ENCODE measurements at regions not wholly inside any gene's neighbourhood (a gene's known extent, or its start where the extent isn't known, plus 50 kb on each side); places are given as distances from the start of the nearest gene placed in this dataset.

DNA sequence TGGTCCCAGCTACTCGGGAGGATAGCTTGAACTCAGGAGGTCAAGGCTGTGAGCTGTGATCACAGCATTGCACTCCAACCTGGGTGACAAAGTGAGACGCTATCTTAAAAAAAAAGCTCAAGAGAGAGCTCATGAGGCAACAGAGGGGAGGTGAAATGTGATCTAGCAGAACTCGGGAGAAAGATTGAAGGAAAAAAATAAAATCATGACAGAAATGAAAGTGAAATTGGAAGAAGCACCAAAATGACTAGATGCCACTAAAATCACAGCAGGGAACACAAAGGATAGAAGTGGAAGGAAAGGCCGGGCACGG, 109.4 kb upstream of the BNIP2 start:
- peak; percentile 30 for DNase-seq
- H3K4me3 ChIP-seq (ENCODE audit: low read length): no peak overlapping the region
- peak overlapping the region; percentile 41; the same call in 1 of the 2 replicates for H2AFZ ChIP-seq (ENCODE audit: low read length)
- no peaks in the 10 kb centered on the region for H3K9me2 ChIP-seq (replicated peaks; ENCODE audit: insufficient read depth, low read length)
- H3K27me3 ChIP-seq (replicated peaks; ENCODE audit: insufficient read depth, low read length): no peaks in the 10 kb centered on the region
- no peaks in the 10 kb centered on the region for H3K4me1 ChIP-seq (ENCODE audit: low read length)
- H3K9ac ChIP-seq (ENCODE audit: low read length): no peak overlapping the region
- TF ChIP-seq EZH2phosphoT487 (IDR thresholded peaks at IDR 0.05; ENCODE audit: low read length): no peak
- TF ChIP-seq CTCF (IDR thresholded peaks at IDR 0.05; ENCODE audit: low read length): no peak
- TF ChIP-seq EZH2 (optimal IDR thresholded peaks at IDR 0.05; ENCODE audit: low read depth, low read length): no peak
- no peak overlapping the region for H3K27ac ChIP-seq (ENCODE audit: low read length)
- no peaks in the 10 kb centered on the region for H3K9me3 ChIP-seq (replicated peaks; ENCODE audit: insufficient read depth, low read length)
- no peaks in the 10 kb centered on the region for H3K79me2 ChIP-seq (ENCODE audit: low read length)
- H3K4me2 ChIP-seq (ENCODE audit: low read depth, low read length): peak overlapping the region; percentile 42; the same call in 1 of the 2 replicates
- H3F3A ChIP-seq (ENCODE audit: insufficient read depth, low read length): no peaks in the 10 kb centered on the region
- H4K20me1 ChIP-seq (ENCODE audit: insufficient read depth, low read length): no peaks in the 10 kb centered on the region
- H3K36me3 ChIP-seq (replicated peaks; ENCODE audit: insufficient read depth, low read length): no peaks in the 10 kb centered on the region

- Histone ChIP-seq H2AFZ (ENCODE audit: low read length) (peak overlapping the region; percentile 41; the same call in 1 of the 2 replicates), H3K36me3 (replicated peaks; ENCODE audit: insufficient read depth, low read length) (no peaks in the 10 kb centered on the region), H4K20me1 (ENCODE audit: insufficient read depth, low read length) (no peaks in the 10 kb centered on the region), H3K9me2 (replicated peaks; ENCODE audit: insufficient read depth, low read length) (no peaks in the 10 kb centered on the region), H3F3A (ENCODE audit: insufficient read depth, low read length) (no peaks in the 10 kb centered on the region), H3K9ac (ENCODE audit: low read length) (no peak overlapping the region), H3K4me1 (ENCODE audit: low read length) (no peaks in the 10 kb centered on the region), H3K4me2 (ENCODE audit: low read depth, low read length) (peak overlapping the region; percentile 42; the same call in 1 of the 2 replicates), H3K4me3 (ENCODE audit: low read length) (no peak overlapping the region), H3K9me3 (replicated peaks; ENCODE audit: insufficient read depth, low read length) (no peaks in the 10 kb centered on the region), H3K79me2 (ENCODE audit: low read length) (no peaks in the 10 kb centered on the region), H3K27ac (ENCODE audit: low read length) (no peak overlapping the region), H3K27me3 (replicated peaks; ENCODE audit: insufficient read depth, low read length) (no peaks in the 10 kb centered on the region)
- TF ChIP-seq EZH2 (optimal IDR thresholded peaks at IDR 0.05; ENCODE audit: low read depth, low read length) (no peak), EZH2phosphoT487 (IDR thresholded peaks at IDR 0.05; ENCODE audit: low read length) (no peak), CTCF (IDR thresholded peaks at IDR 0.05; ENCODE audit: low read length) (no peak)
- DNase-seq: no peak
Observed at GRCh38 chr15:59797756-59798604, 108.9 kb upstream of the BNIP2 start.

- no peak overlapping the region for H3K4me2 ChIP-seq (ENCODE audit: low read depth, low read length)
- H3K36me3 ChIP-seq (replicated peaks; ENCODE audit: insufficient read depth, low read length): no peaks in the 10 kb centered on the region
- no peaks in the 10 kb centered on the region for H3K9me3 ChIP-seq (replicated peaks; ENCODE audit: insufficient read depth, low read length)
- DNase-seq: no peak
- H3K27me3 ChIP-seq (replicated peaks; ENCODE audit: insufficient read depth, low read length): no peaks in the 10 kb centered on the region
- no peak overlapping the region for H2AFZ ChIP-seq (ENCODE audit: low read length)
- no peak for TF ChIP-seq EZH2phosphoT487 (IDR thresholded peaks at IDR 0.05; ENCODE audit: low read length)
- H3K4me3 ChIP-seq (ENCODE audit: low read length): no peak overlapping the region
- no peak overlapping the region for H3K9ac ChIP-seq (ENCODE audit: low read length)
- no peaks in the 10 kb centered on the region for H3F3A ChIP-seq (ENCODE audit: insufficient read depth, low read length)
- H3K79me2 ChIP-seq (ENCODE audit: low read length): no peaks in the 10 kb centered on the region
- H3K27ac ChIP-seq (ENCODE audit: low read length): no peak overlapping the region
- H3K9me2 ChIP-seq (replicated peaks; ENCODE audit: insufficient read depth, low read length): no peaks in the 10 kb centered on the region
- H3K4me1 ChIP-seq (ENCODE audit: low read length): no peaks in the 10 kb centered on the region
- no peaks in the 10 kb centered on the region for H4K20me1 ChIP-seq (ENCODE audit: insufficient read depth, low read length)
Observed at GRCh38 chr15:59794229-59794886, 105.2 kb upstream of the BNIP2 start.

GRCh38 chr15:59792359-59792758, 103.2 kb upstream of the BNIP2 start:
- H3K9me3 ChIP-seq (replicated peaks; ENCODE audit: insufficient read depth, low read length): no peaks in the 10 kb centered on the region

More at GRCh38 chr15:59792359-59792758, 103.2 kb upstream of the BNIP2 start:
- Histone ChIP-seq H3K27me3 (replicated peaks; ENCODE audit: insufficient read depth, low read length) (no peaks in the 10 kb centered on the region), H3K4me3 (ENCODE audit: low read length) (no peak overlapping the region), H3K27ac (ENCODE audit: low read length) (no peak overlapping the region), H4K20me1 (ENCODE audit: insufficient read depth, low read length) (no peaks in the 10 kb centered on the region), H3K36me3 (replicated peaks; ENCODE audit: insufficient read depth, low read length) (no peaks in the 10 kb centered on the region), H3K79me2 (ENCODE audit: low read length) (no peaks in the 10 kb centered on the region), H3F3A (ENCODE audit: insufficient read depth, low read length) (no peaks in the 10 kb centered on the region), H2AFZ (ENCODE audit: low read length) (no peak overlapping the region), H3K9me2 (replicated peaks; ENCODE audit: insufficient read depth, low read length) (no peaks in the 10 kb centered on the region), H3K4me1 (ENCODE audit: low read length) (no peaks in the 10 kb centered on the region), H3K9ac (ENCODE audit: low read length) (no peak overlapping the region), H3K4me2 (ENCODE audit: low read depth, low read length) (no peak overlapping the region)
- no peak for DNase-seq
- TF ChIP-seq CTCF (IDR thresholded peaks at IDR 0.05; ENCODE audit: low read length): no peak
- TF ChIP-seq EZH2phosphoT487 (IDR thresholded peaks at IDR 0.05; ENCODE audit: low read length): no peak
- TF ChIP-seq EZH2 (optimal IDR thresholded peaks at IDR 0.05; ENCODE audit: low read depth, low read length): no peak
